CD14-positive monocyte (primary cell): ENCODE measurements at regions not wholly inside any gene's neighbourhood (a gene's known extent, or its start where the extent isn't known, plus 50 kb on each side); places are given as distances from the start of the nearest gene placed in this dataset.

Source experiments
- DNase-seq, 3 donors: peaks; one replicate each; pipeline ENCODE4 v3.0.0-alpha.2; 2011 to 2022
- H2AFZ ChIP-seq: 2 replicates; pipeline ENCODE4 v1.6.0; 2012; ENCODE audit warnings: mild to moderate bottlenecking, low read depth, low read length, inconsistent platforms; ENCODE audit not compliant: insufficient read depth, poor library complexity, severe bottlenecking
- H3K27ac ChIP-seq, 2 donors: 1 replicate in 1 of 2; 2 replicates in 1 of 2; pipeline ENCODE4 v1.5.1; 2012 to 2013; ENCODE audit warnings: low read length in 2 of 2, control low read depth in 1 of 2, inconsistent platforms in 1 of 2, low read depth in 1 of 2, mild to moderate bottlenecking in 1 of 2
- H3K27me3 ChIP-seq, 2 donors: one replicate each; pipeline versions ENCODE4 v1.6.0 to v1.6.1; 2011 to 2013; ENCODE audit warnings: low read length in 2 of 2; ENCODE audit not compliant: control insufficient read depth in 2 of 2, insufficient read depth in 2 of 2
- H3K36me3 ChIP-seq, 2 donors: replicated peaks in 1 of 2; 1 replicate in 1 of 2; 2 replicates in 1 of 2; pipeline versions ENCODE4 v1.5.1 to v1.6.1; 2012 to 2013; ENCODE audit warnings: low read length in 2 of 2, control low read depth in 1 of 2, inconsistent platforms in 1 of 2, mild to moderate bottlenecking in 1 of 2; ENCODE audit not compliant: insufficient read depth in 2 of 2, control insufficient read depth in 1 of 2
- H3K4me1 ChIP-seq, 2 donors: 1 replicate in 1 of 2; 2 replicates in 1 of 2; pipeline versions ENCODE4 v1.5.1 to v1.6.1; 2012 to 2013; ENCODE audit warnings: low read length in 2 of 2, control low read depth in 1 of 2, inconsistent platforms in 1 of 2, mild to moderate bottlenecking in 1 of 2, moderate library complexity in 1 of 2; ENCODE audit not compliant: insufficient read depth in 2 of 2, control insufficient read depth in 1 of 2
- H3K4me2 ChIP-seq: replicated peaks from 2 replicates; pipeline ENCODE3; 2012; ENCODE audit warnings: low read length, moderate library complexity, mild to moderate bottlenecking; ENCODE audit not compliant: poor library complexity, severe bottlenecking; ENCODE audit errors: extremely low read depth
- H3K4me3 ChIP-seq, 3 experiments: fragments of 200-600 bp in 1 of 3; sonication (generic) in 1 of 3; replicated peaks in 1 of 3; 1 replicate in 2 of 3; 2 replicates in 1 of 3; pipeline ENCODE4 v1.5.1; 2011 to 2013; ENCODE audit warnings: low read length in 3 of 3, mild to moderate bottlenecking in 3 of 3, control low read depth in 2 of 3, low read depth in 2 of 3, inconsistent platforms in 1 of 3, moderate library complexity in 1 of 3
- H3K79me2 ChIP-seq: 2 replicates; pipeline ENCODE4 v1.6.0; 2012; ENCODE audit warnings: mild to moderate bottlenecking, control low read depth, inconsistent platforms, low read length, moderate library complexity; ENCODE audit not compliant: insufficient read depth
- H3K9ac ChIP-seq: 2 replicates; pipeline ENCODE4 v1.6.0; 2017; ENCODE audit warnings: low read length, mild to moderate bottlenecking; ENCODE audit not compliant: insufficient read depth, poor library complexity, severe bottlenecking
- H3K9me3 ChIP-seq, 2 donors: replicated peaks in 1 of 2; 1 replicate in 1 of 2; 2 replicates in 1 of 2; pipeline versions ENCODE4 v1.5.1 to v1.6.1; 2012 to 2013; ENCODE audit warnings: low read length in 2 of 2, control low read depth in 1 of 2; ENCODE audit not compliant: control insufficient read depth in 1 of 2, insufficient read depth in 1 of 2
- H4K20me1 ChIP-seq: 2 replicates; pipeline ENCODE4 v1.6.0; 2012; ENCODE audit warnings: mild to moderate bottlenecking, low read length, control low read depth, moderate library complexity; ENCODE audit not compliant: insufficient read depth
- H3K27ac Mint-ChIP-seq, 7 donors: one replicate each; pipeline ENCODE4 v1.8.0; 2020; ENCODE audit warnings: mild to moderate bottlenecking in 7 of 7, mixed read lengths in 7 of 7, moderate library complexity in 6 of 7, inconsistent platforms in 2 of 7
- H3K27me3 Mint-ChIP-seq, 3 donors: one replicate each; pipeline ENCODE4 v1.8.0; 2021 to 2022; ENCODE audit warnings: low read depth in 3 of 3, mild to moderate bottlenecking in 3 of 3, mixed read lengths in 3 of 3, moderate library complexity in 3 of 3, inconsistent platforms in 1 of 3
- H3K36me3 Mint-ChIP-seq, 2 donors: one replicate each; pipeline ENCODE4 v1.8.0; 2020; ENCODE audit warnings: mixed read lengths in 2 of 2, inconsistent platforms in 1 of 2, mild to moderate bottlenecking in 1 of 2
- H3K4me1 Mint-ChIP-seq: one replicate; pipeline ENCODE4 v1.8.0; 2020; ENCODE audit warnings: mild to moderate bottlenecking, mixed read lengths
- H3K4me3 Mint-ChIP-seq, 2 donors: one replicate each; pipeline ENCODE4 v1.8.0; 2020; ENCODE audit warnings: mild to moderate bottlenecking in 2 of 2, mixed read lengths in 2 of 2, moderate library complexity in 1 of 2
- H3K9me3 Mint-ChIP-seq, 7 donors: one replicate each; pipeline ENCODE4 v1.8.0; 2020 to 2022; ENCODE audit warnings: mixed read lengths in 7 of 7, mild to moderate bottlenecking in 6 of 7, moderate library complexity in 6 of 7, inconsistent platforms in 2 of 7
- whole genome bisulfite sequencing: methylation state at CpG from one replicate; pipeline ENCODE4 v1.1.5; 2013; ENCODE audit warnings: missing lambda C conversion rate; ENCODE audit not compliant: insufficient coverage; 5-methylcytosine and 5-hydroxymethylcytosine counted together
- intact Hi-C, 2 donors: fragments of 100-400 bp; cut with micrococcal nuclease; formaldehyde crosslinking; loops; one replicate each; pipeline versions ENCODE4 v1.15.0 to v1.15.1; 2023
- TF ChIP-seq, protein P1 (sequence below): fragments of 200-600 bp; IDR thresholded peaks from one replicate; pipeline ENCODE4 v1.8.0; 2022; ENCODE audit warnings: antibody characterized with exemption, mild to moderate bottlenecking

GRCh38 chr2:100739735-100740432 lies 80.1 kb upstream of the NPAS2 start:
- Mint-ChIP-seq H3K4me3 (no peak overlapping the region), H3K9me3 (peaks cover 0 to 4% (median 0%) of the 10 kb centered on the region in 7 donors), H3K27me3 (peaks cover 3 to 12% (median 5%) of the 10 kb centered on the region in 3 donors), H3K36me3 (no peaks in the 10 kb centered on the region), H3K27ac (no peak overlapping the region), H3K4me1 (peaks cover 3% of the 10 kb centered on the region)
- Histone ChIP-seq H3K27me3 (peaks cover 0 to 8% of the 10 kb centered on the region in 2 donors), H3K4me2 (no peak overlapping the region), H3K79me2 (no peaks in the 10 kb centered on the region), H3K27ac (no peak overlapping the region), H3K9ac (no peak overlapping the region), H3K9me3 (no peaks in the 10 kb centered on the region), H4K20me1 (no peaks in the 10 kb centered on the region), H3K4me3 (no peak overlapping the region), H2AFZ (no peak overlapping the region), H3K36me3 (no peaks in the 10 kb centered on the region), H3K4me1 (no peaks in the 10 kb centered on the region)
- DNase-seq = no peak
- TF ChIP-seq, protein P1, sequence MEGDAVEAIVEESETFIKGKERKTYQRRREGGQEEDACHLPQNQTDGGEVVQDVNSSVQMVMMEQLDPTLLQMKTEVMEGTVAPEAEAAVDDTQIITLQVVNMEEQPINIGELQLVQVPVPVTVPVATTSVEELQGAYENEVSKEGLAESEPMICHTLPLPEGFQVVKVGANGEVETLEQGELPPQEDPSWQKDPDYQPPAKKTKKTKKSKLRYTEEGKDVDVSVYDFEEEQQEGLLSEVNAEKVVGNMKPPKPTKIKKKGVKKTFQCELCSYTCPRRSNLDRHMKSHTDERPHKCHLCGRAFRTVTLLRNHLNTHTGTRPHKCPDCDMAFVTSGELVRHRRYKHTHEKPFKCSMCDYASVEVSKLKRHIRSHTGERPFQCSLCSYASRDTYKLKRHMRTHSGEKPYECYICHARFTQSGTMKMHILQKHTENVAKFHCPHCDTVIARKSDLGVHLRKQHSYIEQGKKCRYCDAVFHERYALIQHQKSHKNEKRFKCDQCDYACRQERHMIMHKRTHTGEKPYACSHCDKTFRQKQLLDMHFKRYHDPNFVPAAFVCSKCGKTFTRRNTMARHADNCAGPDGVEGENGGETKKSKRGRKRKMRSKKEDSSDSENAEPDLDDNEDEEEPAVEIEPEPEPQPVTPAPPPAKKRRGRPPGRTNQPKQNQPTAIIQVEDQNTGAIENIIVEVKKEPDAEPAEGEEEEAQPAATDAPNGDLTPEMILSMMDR = no peak
- WGBS = 100% methylated on average over 1 of the region's 8 CpGs
- intact Hi-C loops = no loop called here

DNA sequence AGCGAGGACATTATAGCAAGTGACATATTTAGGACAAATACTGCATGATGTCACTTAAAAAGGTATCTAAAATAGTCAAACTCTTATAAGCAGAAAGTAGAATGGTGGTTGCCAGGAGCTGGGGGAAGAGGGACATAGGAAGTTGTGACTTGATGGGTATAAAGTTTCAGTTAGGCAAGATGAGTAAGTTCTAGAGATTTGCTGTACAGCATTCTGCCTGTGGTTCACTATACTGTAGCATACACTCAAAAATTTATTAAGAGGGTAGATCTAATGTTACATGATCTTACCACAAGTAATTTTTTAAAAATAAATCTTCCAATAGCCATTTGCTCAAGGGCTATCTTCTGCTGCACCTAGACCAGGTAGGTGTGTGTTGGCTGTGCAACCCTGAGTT lies 78.1 kb upstream of the NPAS2 start:
- H3K36me3 Mint-ChIP-seq = no peaks in the 10 kb centered on the region
- Histone ChIP-seq H3K79me2 (no peaks in the 10 kb centered on the region), H3K9ac (no peak overlapping the region), H3K27me3 (peaks cover 0 to 5% of the 10 kb centered on the region in 2 donors), H3K9me3 (no peaks in the 10 kb centered on the region), H3K36me3 (no peaks in the 10 kb centered on the region), H4K20me1 (no peaks in the 10 kb centered on the region), H3K27ac (no peak overlapping the region), H2AFZ (no peak overlapping the region), H3K4me2 (no peak overlapping the region), H3K4me1 (no peaks in the 10 kb centered on the region), H3K4me3 (no peak overlapping the region)
- TF ChIP-seq, protein P1 = no peak
- no CpG with 5 or more reads among the region's 1 CpG for WGBS
- H3K9me3 Mint-ChIP-seq = peaks cover 0 to 6% (median 0%) of the 10 kb centered on the region in 7 donors
- no peak for DNase-seq
- H3K4me3 Mint-ChIP-seq = no peak overlapping the region
- intact Hi-C loops = no loop called here
- peaks cover 0 to 8% (median 5%) of the 10 kb centered on the region in 3 donors for H3K27me3 Mint-ChIP-seq
- no peak overlapping the region for H3K27ac Mint-ChIP-seq
- peaks cover 4% of the 10 kb centered on the region for H3K4me1 Mint-ChIP-seq
